Vagina (tissue), 2 donors: ENCODE measurements at regions not wholly inside any gene's neighbourhood (a gene's known extent, or its start where the extent isn't known, plus 50 kb on each side); places are given as distances from the start of the nearest gene placed in this dataset.

Experiments used
- CTCF ChIP-seq, 3 experiments: fragments of 450-650 bp in 2 of 3; fragments of 200-600 bp in 1 of 3; sonication (generic) in 1 of 3; IDR thresholded peaks; one replicate each; pipeline ENCODE4 v1.5.1; 2017 to 2019; ENCODE audit warnings: antibody characterized with exemption in 3 of 3, mild to moderate bottlenecking in 2 of 3, moderate library complexity in 2 of 3
- POLR2A ChIP-seq, 2 donors: fragments of 450-650 bp; IDR thresholded peaks; one replicate each; pipeline ENCODE4 v1.6.1; 2017; ENCODE audit warnings: antibody characterized with exemption in 2 of 2, mild to moderate bottlenecking in 2 of 2, moderate library complexity in 2 of 2
- POLR2AphosphoS5 ChIP-seq, 2 donors: sonication (generic); formaldehyde crosslinking; IDR thresholded peaks; one replicate each; pipeline ENCODE4 v1.9.0; 2017; ENCODE audit warnings: antibody characterized with exemption in 2 of 2, mild to moderate bottlenecking in 2 of 2, low read depth in 1 of 2; ENCODE audit not compliant: insufficient read depth in 1 of 2

- TF ChIP-seq CTCF (IDR thresholded peaks at IDR 0.05) = no peak
- TF ChIP-seq POLR2AphosphoS5 (IDR thresholded peaks at IDR 0.05; ENCODE audit: insufficient read depth in 1 of 2, low read depth in 1 of 2) = no peak
- TF ChIP-seq POLR2A (IDR thresholded peaks at IDR 0.05) = no peak
Observed at GRCh38 chr12:78559886-78560285, 304.7 kb upstream of the SYT1 start.
